ENCODE measurements at regions not wholly inside any gene's neighbourhood (a gene's known extent, or its start where the extent isn't known, plus 50 kb on each side); places are given as distances from the start of the nearest gene placed in this dataset.

DNA sequence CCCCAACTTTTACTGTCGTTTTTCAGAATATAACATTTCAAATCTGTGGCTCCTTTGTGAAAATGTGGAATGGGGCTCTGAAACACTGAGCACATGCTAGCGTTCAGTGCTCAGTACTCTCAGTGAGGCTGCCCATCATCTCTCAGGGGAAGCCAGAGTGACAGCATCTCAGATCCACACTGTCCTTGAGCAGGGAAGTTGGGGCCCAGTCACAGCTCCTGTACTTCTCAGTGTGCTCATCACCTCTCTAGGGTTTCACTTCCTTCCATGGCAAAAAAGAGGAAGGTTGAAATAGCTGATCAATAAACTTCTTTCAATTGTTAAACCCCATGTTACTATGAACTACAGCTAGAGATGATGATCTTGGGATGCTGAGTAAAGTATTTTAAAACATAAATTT lies 565.9 kb upstream of the SPRY2 start (continued):
- TF ChIP-seq, protein P1, sequence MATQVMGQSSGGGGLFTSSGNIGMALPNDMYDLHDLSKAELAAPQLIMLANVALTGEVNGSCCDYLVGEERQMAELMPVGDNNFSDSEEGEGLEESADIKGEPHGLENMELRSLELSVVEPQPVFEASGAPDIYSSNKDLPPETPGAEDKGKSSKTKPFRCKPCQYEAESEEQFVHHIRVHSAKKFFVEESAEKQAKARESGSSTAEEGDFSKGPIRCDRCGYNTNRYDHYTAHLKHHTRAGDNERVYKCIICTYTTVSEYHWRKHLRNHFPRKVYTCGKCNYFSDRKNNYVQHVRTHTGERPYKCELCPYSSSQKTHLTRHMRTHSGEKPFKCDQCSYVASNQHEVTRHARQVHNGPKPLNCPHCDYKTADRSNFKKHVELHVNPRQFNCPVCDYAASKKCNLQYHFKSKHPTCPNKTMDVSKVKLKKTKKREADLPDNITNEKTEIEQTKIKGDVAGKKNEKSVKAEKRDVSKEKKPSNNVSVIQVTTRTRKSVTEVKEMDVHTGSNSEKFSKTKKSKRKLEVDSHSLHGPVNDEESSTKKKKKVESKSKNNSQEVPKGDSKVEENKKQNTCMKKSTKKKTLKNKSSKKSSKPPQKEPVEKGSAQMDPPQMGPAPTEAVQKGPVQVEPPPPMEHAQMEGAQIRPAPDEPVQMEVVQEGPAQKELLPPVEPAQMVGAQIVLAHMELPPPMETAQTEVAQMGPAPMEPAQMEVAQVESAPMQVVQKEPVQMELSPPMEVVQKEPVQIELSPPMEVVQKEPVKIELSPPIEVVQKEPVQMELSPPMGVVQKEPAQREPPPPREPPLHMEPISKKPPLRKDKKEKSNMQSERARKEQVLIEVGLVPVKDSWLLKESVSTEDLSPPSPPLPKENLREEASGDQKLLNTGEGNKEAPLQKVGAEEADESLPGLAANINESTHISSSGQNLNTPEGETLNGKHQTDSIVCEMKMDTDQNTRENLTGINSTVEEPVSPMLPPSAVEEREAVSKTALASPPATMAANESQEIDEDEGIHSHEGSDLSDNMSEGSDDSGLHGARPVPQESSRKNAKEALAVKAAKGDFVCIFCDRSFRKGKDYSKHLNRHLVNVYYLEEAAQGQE (IDR thresholded peaks at IDR 0.05; ENCODE audit: unreplicated experiment), result no peak

DNA sequence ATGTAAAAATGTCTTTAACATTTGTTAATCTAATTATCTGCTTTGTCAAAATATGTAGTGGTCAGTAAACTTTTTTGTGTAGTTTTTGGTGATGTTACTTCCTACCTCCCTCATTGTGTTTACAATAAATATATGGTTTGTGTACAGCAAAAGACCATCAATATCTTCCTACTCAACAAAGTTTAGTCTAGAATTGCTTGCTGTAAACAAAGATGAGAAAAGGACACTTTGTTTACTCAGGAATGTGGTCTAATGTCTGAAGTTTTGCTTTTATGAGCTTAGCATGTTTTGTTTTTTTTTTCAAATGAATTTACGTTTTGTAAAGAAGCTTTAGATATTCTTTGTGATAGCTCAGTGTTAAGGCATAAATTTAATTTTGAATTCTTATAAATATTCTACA lies 563.5 kb upstream of the SPRY2 start:
- H3K36me3 Mint-ChIP-seq (ENCODE audit: low read depth), result no peaks in the 10 kb centered on the region
- H3K4me2 ChIP-seq, result no peak overlapping the region
- H3K4me3 Mint-ChIP-seq, result no peak overlapping the region
- TF ChIP-seq POLR2AphosphoS5 (IDR thresholded peaks at IDR 0.05; ENCODE audit: low read depth) (no peak), STAT1 (IDR thresholded peaks at IDR 0.05; ENCODE audit: unreplicated experiment) (no peak), JUNB (IDR thresholded peaks at IDR 0.05; ENCODE audit: unreplicated experiment) (no peak), EZH2phosphoT487 (IDR thresholded peaks at IDR 0.05; ENCODE audit: unreplicated experiment) (no peak), CREB1 (CRISPR knock-in tag; IDR thresholded peaks at IDR 0.05; ENCODE audit: low read depth) (no peak)
- TF ChIP-seq, protein P2, sequence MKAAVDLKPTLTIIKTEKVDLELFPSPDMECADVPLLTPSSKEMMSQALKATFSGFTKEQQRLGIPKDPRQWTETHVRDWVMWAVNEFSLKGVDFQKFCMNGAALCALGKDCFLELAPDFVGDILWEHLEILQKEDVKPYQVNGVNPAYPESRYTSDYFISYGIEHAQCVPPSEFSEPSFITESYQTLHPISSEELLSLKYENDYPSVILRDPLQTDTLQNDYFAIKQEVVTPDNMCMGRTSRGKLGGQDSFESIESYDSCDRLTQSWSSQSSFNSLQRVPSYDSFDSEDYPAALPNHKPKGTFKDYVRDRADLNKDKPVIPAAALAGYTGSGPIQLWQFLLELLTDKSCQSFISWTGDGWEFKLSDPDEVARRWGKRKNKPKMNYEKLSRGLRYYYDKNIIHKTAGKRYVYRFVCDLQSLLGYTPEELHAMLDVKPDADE (IDR thresholded peaks at IDR 0.05), result no peak
- TF ChIP-seq, protein P3, sequence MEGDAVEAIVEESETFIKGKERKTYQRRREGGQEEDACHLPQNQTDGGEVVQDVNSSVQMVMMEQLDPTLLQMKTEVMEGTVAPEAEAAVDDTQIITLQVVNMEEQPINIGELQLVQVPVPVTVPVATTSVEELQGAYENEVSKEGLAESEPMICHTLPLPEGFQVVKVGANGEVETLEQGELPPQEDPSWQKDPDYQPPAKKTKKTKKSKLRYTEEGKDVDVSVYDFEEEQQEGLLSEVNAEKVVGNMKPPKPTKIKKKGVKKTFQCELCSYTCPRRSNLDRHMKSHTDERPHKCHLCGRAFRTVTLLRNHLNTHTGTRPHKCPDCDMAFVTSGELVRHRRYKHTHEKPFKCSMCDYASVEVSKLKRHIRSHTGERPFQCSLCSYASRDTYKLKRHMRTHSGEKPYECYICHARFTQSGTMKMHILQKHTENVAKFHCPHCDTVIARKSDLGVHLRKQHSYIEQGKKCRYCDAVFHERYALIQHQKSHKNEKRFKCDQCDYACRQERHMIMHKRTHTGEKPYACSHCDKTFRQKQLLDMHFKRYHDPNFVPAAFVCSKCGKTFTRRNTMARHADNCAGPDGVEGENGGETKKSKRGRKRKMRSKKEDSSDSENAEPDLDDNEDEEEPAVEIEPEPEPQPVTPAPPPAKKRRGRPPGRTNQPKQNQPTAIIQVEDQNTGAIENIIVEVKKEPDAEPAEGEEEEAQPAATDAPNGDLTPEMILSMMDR (conservative IDR thresholded peaks at IDR 0.05; ENCODE audit: low read depth in 2 of 2), result no peak
- TF ChIP-seq, protein P1 (IDR thresholded peaks at IDR 0.05; ENCODE audit: unreplicated experiment), result no peak
- TF ChIP-seq, protein P4, sequence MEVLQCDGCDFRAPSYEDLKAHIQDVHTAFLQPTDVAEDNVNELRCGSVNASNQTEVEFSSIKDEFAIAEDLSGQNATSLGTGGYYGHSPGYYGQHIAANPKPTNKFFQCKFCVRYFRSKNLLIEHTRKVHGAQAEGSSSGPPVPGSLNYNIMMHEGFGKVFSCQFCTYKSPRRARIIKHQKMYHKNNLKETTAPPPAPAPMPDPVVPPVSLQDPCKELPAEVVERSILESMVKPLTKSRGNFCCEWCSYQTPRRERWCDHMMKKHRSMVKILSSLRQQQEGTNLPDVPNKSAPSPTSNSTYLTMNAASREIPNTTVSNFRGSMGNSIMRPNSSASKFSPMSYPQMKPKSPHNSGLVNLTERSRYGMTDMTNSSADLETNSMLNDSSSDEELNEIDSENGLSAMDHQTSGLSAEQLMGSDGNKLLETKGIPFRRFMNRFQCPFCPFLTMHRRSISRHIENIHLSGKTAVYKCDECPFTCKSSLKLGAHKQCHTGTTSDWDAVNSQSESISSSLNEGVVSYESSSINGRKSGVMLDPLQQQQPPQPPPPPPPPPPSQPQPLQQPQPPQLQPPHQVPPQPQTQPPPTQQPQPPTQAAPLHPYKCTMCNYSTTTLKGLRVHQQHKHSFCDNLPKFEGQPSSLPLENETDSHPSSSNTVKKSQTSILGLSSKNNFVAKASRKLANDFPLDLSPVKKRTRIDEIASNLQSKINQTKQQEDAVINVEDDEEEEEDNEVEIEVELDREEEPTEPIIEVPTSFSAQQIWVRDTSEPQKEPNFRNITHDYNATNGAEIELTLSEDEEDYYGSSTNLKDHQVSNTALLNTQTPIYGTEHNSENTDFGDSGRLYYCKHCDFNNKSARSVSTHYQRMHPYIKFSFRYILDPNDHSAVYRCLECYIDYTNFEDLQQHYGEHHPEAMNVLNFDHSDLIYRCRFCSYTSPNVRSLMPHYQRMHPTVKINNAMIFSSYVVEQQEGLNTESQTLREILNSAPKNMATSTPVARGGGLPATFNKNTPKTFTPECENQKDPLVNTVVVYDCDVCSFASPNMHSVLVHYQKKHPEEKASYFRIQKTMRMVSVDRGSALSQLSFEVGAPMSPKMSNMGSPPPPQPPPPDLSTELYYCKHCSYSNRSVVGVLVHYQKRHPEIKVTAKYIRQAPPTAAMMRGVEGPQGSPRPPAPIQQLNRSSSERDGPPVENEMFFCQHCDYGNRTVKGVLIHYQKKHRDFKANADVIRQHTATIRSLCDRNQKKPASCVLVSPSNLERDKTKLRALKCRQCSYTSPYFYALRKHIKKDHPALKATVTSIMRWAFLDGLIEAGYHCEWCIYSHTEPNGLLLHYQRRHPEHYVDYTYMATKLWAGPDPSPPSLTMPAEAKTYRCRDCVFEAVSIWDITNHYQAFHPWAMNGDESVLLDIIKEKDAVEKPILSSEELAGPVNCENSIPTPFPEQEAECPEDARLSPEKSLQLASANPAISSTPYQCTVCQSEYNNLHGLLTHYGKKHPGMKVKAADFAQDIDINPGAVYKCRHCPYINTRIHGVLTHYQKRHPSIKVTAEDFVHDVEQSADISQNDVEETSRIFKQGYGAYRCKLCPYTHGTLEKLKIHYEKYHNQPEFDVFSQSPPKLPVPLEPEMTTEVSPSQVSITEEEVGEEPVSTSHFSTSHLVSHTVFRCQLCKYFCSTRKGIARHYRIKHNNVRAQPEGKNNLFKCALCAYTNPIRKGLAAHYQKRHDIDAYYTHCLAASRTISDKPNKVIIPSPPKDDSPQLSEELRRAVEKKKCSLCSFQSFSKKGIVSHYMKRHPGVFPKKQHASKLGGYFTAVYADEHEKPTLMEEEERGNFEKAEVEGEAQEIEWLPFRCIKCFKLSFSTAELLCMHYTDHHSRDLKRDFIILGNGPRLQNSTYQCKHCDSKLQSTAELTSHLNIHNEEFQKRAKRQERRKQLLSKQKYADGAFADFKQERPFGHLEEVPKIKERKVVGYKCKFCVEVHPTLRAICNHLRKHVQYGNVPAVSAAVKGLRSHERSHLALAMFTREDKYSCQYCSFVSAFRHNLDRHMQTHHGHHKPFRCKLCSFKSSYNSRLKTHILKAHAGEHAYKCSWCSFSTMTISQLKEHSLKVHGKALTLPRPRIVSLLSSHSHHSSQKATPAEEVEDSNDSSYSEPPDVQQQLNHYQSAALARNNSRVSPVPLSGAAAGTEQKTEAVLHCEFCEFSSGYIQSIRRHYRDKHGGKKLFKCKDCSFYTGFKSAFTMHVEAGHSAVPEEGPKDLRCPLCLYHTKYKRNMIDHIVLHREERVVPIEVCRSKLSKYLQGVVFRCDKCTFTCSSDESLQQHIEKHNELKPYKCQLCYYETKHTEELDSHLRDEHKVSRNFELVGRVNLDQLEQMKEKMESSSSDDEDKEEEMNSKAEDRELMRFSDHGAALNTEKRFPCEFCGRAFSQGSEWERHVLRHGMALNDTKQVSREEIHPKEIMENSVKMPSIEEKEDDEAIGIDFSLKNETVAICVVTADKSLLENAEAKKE (CRISPR knock-in tag; IDR thresholded peaks at IDR 0.05), result no peak

More for the DNA sequence above, 563.5 kb upstream of the SPRY2 start:
- Histone ChIP-seq H4K20me1 (replicated peaks; ENCODE audit: insufficient read depth) (no peaks in the 10 kb centered on the region), H3K4me3 (no peak overlapping the region), H3K4me1 (ENCODE audit: insufficient read depth) (no peaks in the 10 kb centered on the region), H3K36me3 (ENCODE audit: insufficient read depth) (no peaks in the 10 kb centered on the region), H3K9me2 (ENCODE audit: insufficient read depth) (no peaks in the 10 kb centered on the region), H3K79me2 (replicated peaks; ENCODE audit: insufficient read depth) (no peaks in the 10 kb centered on the region), H3K27me3 (ENCODE audit: insufficient read depth) (no peaks in the 10 kb centered on the region), H3K27ac (ENCODE audit: low read depth) (no peak overlapping the region), H2AFZ (no peak overlapping the region), H3F3A (replicated peaks; ENCODE audit: low read depth) (no peaks in the 10 kb centered on the region)
- H3K9me3 Mint-ChIP-seq, result no peaks in the 10 kb centered on the region
- H3K4me1 Mint-ChIP-seq, result no peaks in the 10 kb centered on the region
- no peak overlapping the region for H3K27ac Mint-ChIP-seq
- DNase-seq (ENCODE audit: low spot score) (no peak), ATAC-seq (no peak)
- H3K27me3 Mint-ChIP-seq (ENCODE audit: insufficient read depth, low read depth, poor library complexity), result no peaks in the 10 kb centered on the region
